GM21447 (cell line): ENCODE measurements at regions not wholly inside any gene's neighbourhood (a gene's known extent, or its start where the extent isn't known, plus 50 kb on each side); places are given as distances from the start of the nearest gene placed in this dataset.

ENCODE experiments used
- ATAC-seq: cut with Tn5 transposase; IDR thresholded peaks from one replicate; pipeline ENCODE4 v1.9.1; 2021; ENCODE audit not compliant: unreplicated experiment

GRCh38 chr7:131624536-131624935 lies 68.1 kb upstream of the PODXL start:
- ATAC-seq = no peak

- no peak for ATAC-seq
Observed at GRCh38 chr7:131623154-131623553, 66.7 kb upstream of the PODXL start.

DNA sequence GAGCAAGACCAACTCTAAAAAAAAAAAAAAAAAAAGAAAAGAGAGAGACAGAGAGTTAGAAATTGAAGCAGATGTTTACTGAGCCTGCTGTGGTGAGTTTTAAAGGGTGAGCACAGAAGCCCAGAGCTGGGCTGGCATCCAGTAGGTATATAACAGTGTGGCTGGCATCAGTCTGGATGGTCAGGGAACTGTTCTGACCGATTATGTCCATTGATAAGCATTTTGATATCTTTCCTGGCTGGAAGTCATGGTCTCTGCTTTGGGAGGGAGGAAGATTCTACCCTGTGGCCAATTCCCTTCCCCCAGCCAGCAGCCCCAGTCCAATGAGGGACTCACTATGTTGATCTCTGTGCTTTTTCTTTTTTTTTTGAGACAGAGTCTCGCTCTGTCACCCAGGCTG lies 65.2 kb upstream of the PODXL start:
- no peak for ATAC-seq

DNA sequence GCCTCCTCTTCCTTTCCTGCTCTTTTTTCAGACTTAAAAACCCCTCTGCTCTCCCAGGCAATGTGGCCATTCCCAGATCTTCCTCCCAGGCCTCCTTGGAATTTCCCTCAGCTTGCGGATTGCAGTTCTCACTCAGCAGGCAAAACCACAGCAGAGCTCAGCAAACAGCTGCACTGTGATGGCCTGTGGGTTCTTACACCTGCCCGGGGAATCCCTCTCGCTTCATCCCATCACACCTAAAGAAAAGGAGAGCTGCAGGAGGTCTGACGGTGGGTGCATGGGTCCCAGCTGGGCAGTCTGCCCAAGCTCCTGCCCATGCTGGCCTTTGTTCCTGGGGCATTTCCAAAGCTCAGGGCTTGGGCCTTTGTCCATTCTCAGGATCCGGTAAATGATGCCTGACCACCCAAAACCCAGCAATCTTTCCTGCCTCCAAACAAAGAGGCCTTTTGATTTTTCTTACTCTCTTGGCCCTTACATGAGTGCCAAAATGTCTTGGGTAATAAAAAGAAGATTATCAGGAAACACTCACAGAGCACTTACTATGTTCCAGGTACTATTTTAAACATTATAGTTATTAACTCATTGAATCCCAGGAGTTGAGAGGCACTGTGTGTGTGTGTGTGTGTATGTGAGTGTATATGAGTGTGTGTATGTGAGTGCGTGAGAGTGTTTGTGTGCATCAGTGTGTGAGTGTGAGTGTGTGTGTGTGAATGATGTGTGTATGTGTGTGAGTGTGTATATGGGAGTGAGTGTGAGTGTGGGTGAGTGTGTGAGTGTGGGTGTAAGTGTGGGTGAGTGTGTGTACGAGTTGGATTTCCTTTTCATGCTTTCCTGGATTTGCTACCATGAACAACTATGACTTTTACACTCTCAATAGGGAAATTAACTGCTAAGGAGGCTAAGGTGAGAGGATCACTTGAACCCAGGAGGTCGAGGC lies 64.5 kb upstream of the PODXL start:
- ATAC-seq = no peak

DNA sequence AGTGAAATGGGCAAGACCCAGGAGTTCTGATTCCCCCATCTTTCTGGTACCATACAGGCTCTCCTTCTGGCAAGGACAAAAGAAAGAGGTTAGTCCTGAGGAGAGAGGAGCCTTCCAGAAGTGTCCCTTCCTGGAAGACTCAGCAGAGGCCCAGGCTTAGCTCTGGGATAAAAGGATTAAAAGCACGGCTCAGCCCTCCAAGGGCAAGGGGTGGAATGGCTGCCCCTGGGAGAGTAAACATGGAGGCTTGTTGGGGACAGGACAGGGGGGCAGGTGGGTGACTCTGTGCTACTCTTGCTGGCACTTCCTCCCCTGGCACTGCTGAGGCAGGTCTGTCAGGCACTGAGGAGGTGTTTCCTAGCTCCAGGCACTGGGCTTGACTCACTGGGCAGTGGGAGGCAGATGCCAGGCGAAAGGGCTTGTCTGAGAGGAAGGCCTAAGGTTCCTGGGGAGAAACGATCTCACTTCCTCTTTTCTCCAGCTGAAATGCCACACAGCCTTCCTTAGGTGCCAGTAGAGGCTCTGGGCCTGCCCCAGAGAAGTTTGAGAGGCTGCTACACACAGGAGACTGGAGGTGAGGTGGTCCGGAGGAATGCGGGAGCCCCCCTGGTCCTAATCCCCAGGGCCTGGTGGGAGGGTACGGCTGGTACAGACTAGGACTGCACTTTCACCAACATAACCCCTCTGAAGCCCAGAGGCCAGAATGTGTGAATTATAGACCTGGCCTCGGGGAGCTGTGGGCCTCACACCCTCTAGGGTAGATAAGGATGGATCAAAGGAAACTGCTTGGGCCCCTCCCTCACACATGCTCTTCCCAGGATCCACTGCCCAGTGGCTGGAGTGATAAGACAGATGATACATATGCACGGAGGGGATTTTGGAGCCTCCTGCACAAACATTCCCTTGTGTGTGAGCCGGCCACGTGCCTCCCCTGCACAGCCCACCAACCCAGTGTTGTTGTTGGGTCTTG lies 63.2 kb upstream of the PODXL start:
- ATAC-seq = no peak

- ATAC-seq = no peak
Observed at GRCh38 chr7:131618391-131618790, 62.0 kb upstream of the PODXL start.

DNA sequence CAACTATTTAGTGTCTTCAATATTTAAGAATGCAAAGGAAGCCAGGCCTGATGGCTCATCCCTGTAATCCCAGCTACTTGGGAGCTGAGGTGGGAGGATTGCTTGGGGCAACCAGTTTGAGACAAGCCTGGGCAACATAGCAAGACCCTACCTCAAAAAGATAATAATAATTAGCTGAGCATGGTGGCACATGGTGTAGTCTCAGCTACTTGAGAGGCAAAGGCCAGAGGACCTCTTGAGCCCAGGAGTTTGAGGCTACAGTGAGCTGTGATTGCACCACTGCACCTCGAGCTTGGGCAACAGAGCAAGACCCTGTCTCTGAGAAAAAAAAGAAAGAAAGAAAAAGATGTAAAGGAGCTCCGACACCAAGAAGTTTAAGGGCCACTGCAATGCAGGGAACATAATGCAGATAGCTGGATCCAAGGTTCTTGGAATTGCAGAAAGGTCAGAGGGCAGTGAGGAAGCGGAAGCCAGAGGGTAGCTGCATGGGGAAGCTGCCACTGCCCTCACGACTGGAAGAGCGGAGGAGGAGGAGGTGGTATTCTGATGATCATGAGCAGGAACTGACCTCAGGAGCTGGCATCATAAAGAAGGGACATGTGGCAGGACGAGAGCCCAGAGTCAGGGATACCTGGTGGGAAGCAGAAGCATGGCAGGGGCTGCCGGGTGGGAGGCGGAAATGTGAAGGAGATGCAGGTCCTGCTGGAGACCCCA lies 60.2 kb upstream of the PODXL start:
- no peak for ATAC-seq

DNA sequence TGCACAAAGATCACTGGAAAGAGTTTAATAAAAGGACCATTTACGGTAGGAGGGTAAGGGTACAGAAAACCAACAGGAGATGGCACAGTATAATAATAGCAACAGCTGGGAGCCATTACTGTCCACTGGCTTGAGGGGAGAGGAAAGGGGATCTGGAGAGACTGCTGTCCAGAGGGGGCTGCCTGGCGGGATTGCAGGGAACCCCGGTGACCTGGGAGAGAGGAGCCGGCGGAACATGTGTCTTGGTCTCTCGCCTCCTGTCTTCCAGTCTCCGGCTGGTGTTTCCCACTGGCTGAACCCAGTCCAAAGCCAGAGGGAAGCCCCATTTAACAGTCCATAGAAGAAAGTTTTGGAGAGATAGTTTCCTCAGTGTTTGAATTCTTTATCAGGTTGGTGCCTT lies 57.5 kb upstream of the PODXL start:
- ATAC-seq = no peak

DNA sequence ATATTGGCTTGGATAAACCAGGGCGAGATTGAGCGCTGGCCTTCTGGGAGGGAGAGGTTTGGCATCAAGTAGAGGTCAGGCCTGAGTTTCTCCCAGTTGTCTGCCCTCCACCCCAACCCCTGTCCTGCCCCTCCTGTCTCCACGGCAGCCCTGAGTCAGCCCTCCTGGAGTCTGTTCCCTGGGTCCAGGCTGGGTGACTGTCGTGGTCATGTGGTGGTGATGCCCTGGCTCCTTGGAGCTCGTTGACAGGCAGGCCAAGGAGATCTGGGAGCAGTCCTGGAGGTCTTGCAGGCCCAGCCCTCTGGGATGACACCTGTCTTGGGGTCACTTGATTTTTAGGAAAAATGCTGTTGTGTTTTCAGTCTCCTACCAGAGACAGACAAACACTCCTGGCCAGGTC lies 53.6 kb upstream of the PODXL start:
- ATAC-seq = no peak

- ATAC-seq = no peak
Observed at GRCh38 chr7:131608116-131608500, 51.7 kb upstream of the PODXL start.

DNA sequence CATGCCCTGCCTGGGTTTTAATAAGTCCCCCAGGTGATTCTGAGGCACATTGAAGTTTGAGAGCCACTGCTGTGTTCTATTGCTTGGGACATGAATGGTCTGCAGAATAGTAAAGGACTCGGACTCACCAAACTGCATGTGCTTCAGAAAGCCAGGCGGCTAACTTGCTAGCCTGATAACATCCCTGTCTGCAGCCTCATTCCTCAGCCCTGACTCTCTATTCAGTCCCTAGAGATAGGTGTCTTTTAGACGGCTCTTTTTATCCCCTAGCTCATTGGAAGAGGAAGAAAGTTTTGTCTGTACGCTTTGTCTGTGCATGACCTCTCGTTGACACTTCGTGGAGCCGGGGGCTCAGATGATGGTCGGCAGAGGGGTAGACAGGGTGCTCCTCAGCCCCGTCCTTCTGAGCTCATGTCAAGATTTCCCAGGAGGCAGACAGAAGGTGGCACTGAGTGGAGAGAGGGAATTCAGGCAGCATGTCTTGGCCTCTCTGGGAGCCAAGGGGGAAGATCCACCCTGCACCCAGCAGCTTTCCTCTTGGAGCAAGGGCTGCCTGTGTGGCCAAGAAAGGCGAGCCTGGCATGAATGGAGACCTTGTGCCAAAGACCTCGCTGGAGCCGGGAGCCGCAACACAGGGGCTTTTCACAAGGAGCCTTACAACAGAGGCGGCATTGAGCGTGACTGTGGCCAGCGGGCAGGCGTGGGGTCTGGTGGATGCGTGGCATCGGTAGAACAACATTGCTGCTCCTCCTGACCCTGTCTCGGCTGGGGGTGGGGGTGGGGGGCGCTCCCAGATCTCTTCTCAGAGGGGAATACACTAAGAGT lies 51.1 kb upstream of the PODXL start:
- ATAC-seq = no peak

DNA sequence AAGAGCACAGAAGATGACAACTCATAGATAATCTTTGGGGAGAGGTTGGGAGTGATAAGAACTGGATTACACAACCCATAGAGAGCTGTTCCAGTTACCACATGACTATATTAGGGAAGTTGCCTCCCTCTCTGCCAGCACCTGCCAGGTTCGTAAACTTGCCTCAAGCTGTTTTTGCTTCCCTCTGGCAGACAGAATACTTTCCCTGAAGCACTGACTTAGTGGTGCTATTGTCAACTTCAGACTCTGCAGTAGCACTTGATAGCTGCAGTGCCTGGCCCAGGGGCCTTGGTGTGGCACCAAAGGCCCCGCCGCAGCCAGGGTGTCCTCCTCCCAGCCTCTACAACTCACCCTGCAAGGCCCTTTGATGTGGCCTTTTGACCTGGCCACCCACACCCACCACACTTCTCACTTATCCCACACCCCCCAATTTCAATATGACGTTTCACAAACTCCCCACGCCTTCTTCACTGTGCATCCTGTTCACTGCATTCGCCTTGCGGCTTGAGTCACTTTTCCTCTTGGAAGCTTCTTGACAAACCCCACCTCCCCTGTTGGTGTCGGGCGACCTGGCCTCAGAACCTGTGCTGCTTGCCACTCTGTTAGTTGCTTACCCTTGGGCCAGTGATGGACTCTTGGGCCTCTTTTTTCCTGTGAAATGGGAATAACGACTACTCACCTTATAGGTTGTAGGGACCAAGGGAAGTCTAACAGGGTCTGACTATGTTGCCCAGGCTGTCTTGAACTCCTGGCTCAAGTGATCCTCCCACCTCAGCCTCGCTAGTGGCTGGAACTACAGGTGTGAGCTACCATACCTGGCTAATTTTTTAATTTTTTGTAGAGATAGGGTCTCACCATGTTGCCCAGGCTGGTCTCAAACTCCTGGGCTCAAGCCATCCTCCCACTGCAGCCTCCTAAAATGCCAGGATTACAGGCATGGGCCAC lies 50.2 kb upstream of the PODXL start:
- no peak for ATAC-seq
